Right ventricle myocardium inferior (tissue), 1 donor: ENCODE measurements at regions not wholly inside any gene's neighbourhood (a gene's known extent, or its start where the extent isn't known, plus 50 kb on each side); places are given as distances from the start of the nearest gene placed in this dataset.
"Not testable (repeated sequence)": the region's sequence is repeated elsewhere in the genome, so short reads cannot be mapped to it uniquely, and the experiment has no call there.

Source experiments
- ATAC-seq: fragments of 200-7000 bp; cut with Tn5 transposase; one replicate; pipeline ENCODE4 v1.9.1; 2020; ENCODE audit warnings: mild to moderate bottlenecking, moderate library complexity
- DNase-seq: peaks from one replicate; pipeline ENCODE4 v3.0.0; 2021; ENCODE audit errors: missing footprints
- intact Hi-C: fragments of 100-400 bp; cut with DNase I; formaldehyde crosslinking; loops from one replicate; pipeline ENCODE4 v1.11.0; 2022
- donor health status: DM: no; HTN: yes; CAD: no; lungs with severe emphysema.

- no peak for ATAC-seq
- no peak for DNase-seq
- intact Hi-C loops: no loop called here
Measured at GRCh38 chr10:4623200-4623599, 202.8 kb upstream of the AKR1E2 start.

GRCh38 chr10:4622384-4622783 lies 203.6 kb upstream of the AKR1E2 start:
- ATAC-seq (no peak), DNase-seq (no peak)
- intact Hi-C loops: no loop called here

GRCh38 chr10:4617589-4617988 lies 208.4 kb upstream of the AKR1E2 start:
- no peak for DNase-seq
- intact Hi-C loops: loop anchor here (5.0 kb wide), 1 partner anchor 75 kb away; no protein-coding TSS in a partner anchor
- ATAC-seq: no peak

GRCh38 chr10:4615042-4615441 lies 211.0 kb upstream of the AKR1E2 start:
- DNase-seq: no peak
- ATAC-seq: no peak
- intact Hi-C loops: loop anchor here (5.0 kb wide), 1 partner anchor 73 kb away; no protein-coding TSS in a partner anchor

- DNase-seq: no peak
- intact Hi-C loops: no loop called here
- no peak for ATAC-seq
Measured at GRCh38 chr10:4609251-4609650, 216.8 kb upstream of the AKR1E2 start.

GRCh38 chr10:4607681-4608080 lies 218.3 kb upstream of the AKR1E2 start:
- intact Hi-C loops: no loop called here
- DNase-seq (no peak), ATAC-seq (no peak)

- ATAC-seq: no peak
- no peak for DNase-seq
- intact Hi-C loops: no loop called here
Measured at GRCh38 chr10:4606856-4607636, 219.0 kb upstream of the AKR1E2 start.

- intact Hi-C loops: no loop called here
- DNase-seq (no peak), ATAC-seq (no peak)
Measured at GRCh38 chr10:4602764-4603491, 223.1 kb upstream of the AKR1E2 start.

- DNase-seq: no peak
- intact Hi-C loops: no loop called here
- ATAC-seq: no peak
Measured at GRCh38 chr10:4599471-4599870, 226.5 kb upstream of the AKR1E2 start.

- intact Hi-C loops, ATAC-seq, DNase-seq: not testable (repeated sequence)
Measured at GRCh38 chr10:4597898-4598297, 228.1 kb upstream of the AKR1E2 start.

- no peak for DNase-seq
- no peak for ATAC-seq
- intact Hi-C loops: no loop called here
Measured at GRCh38 chr10:4596951-4597350, 229.1 kb upstream of the AKR1E2 start.

- DNase-seq: no peak
- intact Hi-C loops: no loop called here
- ATAC-seq: no peak
Measured at GRCh38 chr10:4595719-4596319, 230.2 kb upstream of the AKR1E2 start.

GRCh38 chr10:4590807-4591206 lies 235.2 kb upstream of the AKR1E2 start:
- no peak for ATAC-seq
- DNase-seq: no peak
- intact Hi-C loops: no loop called here

GRCh38 chr10:4588824-4589223 lies 237.2 kb upstream of the AKR1E2 start:
- DNase-seq (no peak), ATAC-seq (no peak)
- intact Hi-C loops: no loop called here

GRCh38 chr10:4587466-4587865 lies 238.5 kb upstream of the AKR1E2 start:
- intact Hi-C loops: no loop called here
- ATAC-seq: no peak

GRCh38 chr10:4586776-4587175 lies 239.2 kb upstream of the AKR1E2 start:
- intact Hi-C loops: no loop called here

More at GRCh38 chr10:4587466-4587865, 238.5 kb upstream of the AKR1E2 start:
- DNase-seq: no peak

GRCh38 chr10:4581929-4582328 lies 244.1 kb upstream of the AKR1E2 start:
- no peak for ATAC-seq
- DNase-seq: no peak
- intact Hi-C loops: no loop called here

More at GRCh38 chr10:4586776-4587175, 239.2 kb upstream of the AKR1E2 start:
- DNase-seq: no peak
- no peak for ATAC-seq

GRCh38 chr10:4579844-4580243 lies 246.2 kb upstream of the AKR1E2 start:
- intact Hi-C loops: no loop called here
- no peak for ATAC-seq
- DNase-seq: no peak

- DNase-seq (no peak), ATAC-seq (no peak)
- intact Hi-C loops: no loop called here
Measured at GRCh38 chr10:4576206-4576605, 249.8 kb upstream of the AKR1E2 start.

- intact Hi-C loops: no loop called here
- ATAC-seq: no peak
- no peak for DNase-seq
Measured at GRCh38 chr10:4569151-4569550, 256.9 kb upstream of the AKR1E2 start.
